Stomach (tissue), 8 donors: ENCODE measurements at regions not wholly inside any gene's neighbourhood (a gene's known extent, or its start where the extent isn't known, plus 50 kb on each side); places are given as distances from the start of the nearest gene placed in this dataset.
"Not testable (repeated sequence)": the region's sequence is repeated elsewhere in the genome, so short reads cannot be mapped to it uniquely, and the experiment has no call there.

ENCODE experiments used
- DNase-seq, 2 donors: peaks; one replicate each; pipeline versions ENCODE4 v3.0.0 to v3.0.0-alpha.2; 2013 to 2019
- H3K27ac ChIP-seq, 5 donors: fragments of 200-600 bp in 4 of 5; sonication (generic) in 4 of 5; one replicate each; pipeline ENCODE4 v1.5.1; 2013 to 2019; ENCODE audit warnings: mild to moderate bottlenecking in 1 of 5, moderate library complexity in 1 of 5
- H3K27me3 ChIP-seq, 3 donors: fragments of 200-600 bp; sonication (generic); one replicate each; pipeline ENCODE4 v1.5.1; 2017 to 2019; ENCODE audit warnings: mixed run types in 1 of 3
- H3K36me3 ChIP-seq, 4 donors: fragments of 200-600 bp; sonication (generic); 1 replicate in 3 of 4; 2 replicates in 1 of 4; pipeline ENCODE4 v1.5.1; 2016 to 2019
- H3K4me1 ChIP-seq, 4 donors: fragments of 200-600 bp; sonication (generic); one replicate each; pipeline ENCODE4 v1.5.1; 2016 to 2019
- H3K4me3 ChIP-seq, 4 donors: fragments of 200-600 bp; sonication (generic) in 3 of 4; one replicate each; pipeline ENCODE4 v1.5.1; 2016 to 2019; ENCODE audit warnings: mild to moderate bottlenecking in 1 of 4
- H3K9me3 ChIP-seq, 4 donors: fragments of 200-600 bp; sonication (generic); one replicate each; pipeline ENCODE4 v1.5.1; 2016 to 2019
- EP300 ChIP-seq: sonication (generic); formaldehyde crosslinking; IDR thresholded peaks from one replicate; pipeline ENCODE4 v1.6.1; 2017; ENCODE audit warnings: antibody characterized with exemption
- POLR2A ChIP-seq, 4 donors: fragments of 450-650 bp; IDR thresholded peaks; one replicate each; pipeline ENCODE4 v1.6.1; 2016; ENCODE audit warnings: antibody characterized with exemption in 4 of 4, control low read depth in 2 of 4, mild to moderate bottlenecking in 1 of 4, moderate library complexity in 1 of 4
- POLR2AphosphoS5 ChIP-seq, 3 donors: sonication (generic); formaldehyde crosslinking; IDR thresholded peaks; one replicate each; pipeline ENCODE4 v1.6.1; 2016; ENCODE audit warnings: antibody characterized with exemption in 3 of 3
- WGBS, 5 donors: extraction: QIAGEN DNeasy Blood & Tissue Kit in 3 of 5; methylation state at CpG; one replicate each; pipeline versions ENCODE4 v1.1.5 to v1.1.7; 2013 to 2018; 5-methylcytosine and 5-hydroxymethylcytosine counted together
- intact Hi-C: fragments of 100-400 bp; cut with DNase I; formaldehyde crosslinking; loops from one replicate; pipeline ENCODE4 v1.15.1; 2023; ENCODE audit warnings: low total_unique reads
- TF ChIP-seq, protein P1 (sequence below), 7 experiments: fragments of 450-650 bp in 4 of 7; fragments of 200-600 bp in 3 of 7; sonication (generic) in 3 of 7; IDR thresholded peaks; one replicate each; pipeline ENCODE4 v1.5.1; 2016 to 2019; ENCODE audit warnings: antibody characterized with exemption in 7 of 7, control low read depth in 2 of 7, mild to moderate bottlenecking in 1 of 7
- donor health status: healthy with polysubstance abuse.
- donor health status: Bipolar disorder and iron deficiency.
- donor health status: healthy.

DNA sequence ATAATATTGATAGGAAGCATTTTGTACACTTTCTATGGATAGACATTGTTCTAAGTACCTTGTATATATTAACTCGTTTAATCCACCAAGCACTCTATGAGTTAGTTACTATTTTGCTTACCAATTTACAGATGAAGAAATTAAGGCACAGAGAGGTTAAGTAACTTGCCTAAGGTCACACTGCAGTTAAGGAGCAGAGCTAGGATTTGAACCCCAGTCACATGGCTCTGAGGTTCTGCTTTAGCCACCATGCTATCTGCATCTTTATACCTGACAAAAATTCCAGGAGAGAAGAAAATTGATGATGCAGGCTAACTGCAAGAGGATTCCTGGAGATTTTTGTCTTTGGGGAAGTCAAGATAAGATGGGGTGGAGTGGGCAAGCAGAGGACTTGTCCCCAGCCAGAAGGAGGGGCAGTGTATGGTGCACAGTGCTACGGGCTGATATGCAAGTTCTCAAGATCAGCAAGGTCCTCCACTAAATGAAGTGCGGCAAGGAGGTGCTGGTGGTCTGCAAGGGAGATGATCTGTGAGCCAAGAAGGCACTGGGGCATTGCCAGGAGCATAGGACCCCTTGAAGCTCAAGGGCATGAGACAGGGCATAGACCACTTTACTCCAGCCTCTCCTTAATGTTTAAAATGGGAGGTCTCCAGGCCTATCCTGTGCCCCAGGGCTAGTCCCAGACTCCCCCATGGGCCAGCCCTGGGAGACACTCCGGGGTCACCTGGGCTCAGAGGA, 430.6 kb downstream of the RPS24 start:
- Histone ChIP-seq H3K27me3 (no peaks in the 10 kb centered on the region), H3K36me3 (no peaks in the 10 kb centered on the region), H3K4me1 (peaks cover 0 to 3% (median 0%) of the 10 kb centered on the region in 4 donors), H3K9me3 (no peaks in the 10 kb centered on the region), H3K27ac (no peak overlapping the region), H3K4me3 (no peak overlapping the region)
- 65 to 81% (median 69%) methylated on average over 4 of the region's 4 CpGs for WGBS, 5 donors
- DNase-seq: peak in 1 of 2 donors; percentile 5
- intact Hi-C loops: no loop called here
- TF ChIP-seq POLR2A (IDR thresholded peaks at IDR 0.05) (no peak), EP300 (no peak), POLR2AphosphoS5 (IDR thresholded peaks at IDR 0.05) (no peak)
- TF ChIP-seq, protein P1, sequence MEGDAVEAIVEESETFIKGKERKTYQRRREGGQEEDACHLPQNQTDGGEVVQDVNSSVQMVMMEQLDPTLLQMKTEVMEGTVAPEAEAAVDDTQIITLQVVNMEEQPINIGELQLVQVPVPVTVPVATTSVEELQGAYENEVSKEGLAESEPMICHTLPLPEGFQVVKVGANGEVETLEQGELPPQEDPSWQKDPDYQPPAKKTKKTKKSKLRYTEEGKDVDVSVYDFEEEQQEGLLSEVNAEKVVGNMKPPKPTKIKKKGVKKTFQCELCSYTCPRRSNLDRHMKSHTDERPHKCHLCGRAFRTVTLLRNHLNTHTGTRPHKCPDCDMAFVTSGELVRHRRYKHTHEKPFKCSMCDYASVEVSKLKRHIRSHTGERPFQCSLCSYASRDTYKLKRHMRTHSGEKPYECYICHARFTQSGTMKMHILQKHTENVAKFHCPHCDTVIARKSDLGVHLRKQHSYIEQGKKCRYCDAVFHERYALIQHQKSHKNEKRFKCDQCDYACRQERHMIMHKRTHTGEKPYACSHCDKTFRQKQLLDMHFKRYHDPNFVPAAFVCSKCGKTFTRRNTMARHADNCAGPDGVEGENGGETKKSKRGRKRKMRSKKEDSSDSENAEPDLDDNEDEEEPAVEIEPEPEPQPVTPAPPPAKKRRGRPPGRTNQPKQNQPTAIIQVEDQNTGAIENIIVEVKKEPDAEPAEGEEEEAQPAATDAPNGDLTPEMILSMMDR (IDR thresholded peaks at IDR 0.05): no peak

DNA sequence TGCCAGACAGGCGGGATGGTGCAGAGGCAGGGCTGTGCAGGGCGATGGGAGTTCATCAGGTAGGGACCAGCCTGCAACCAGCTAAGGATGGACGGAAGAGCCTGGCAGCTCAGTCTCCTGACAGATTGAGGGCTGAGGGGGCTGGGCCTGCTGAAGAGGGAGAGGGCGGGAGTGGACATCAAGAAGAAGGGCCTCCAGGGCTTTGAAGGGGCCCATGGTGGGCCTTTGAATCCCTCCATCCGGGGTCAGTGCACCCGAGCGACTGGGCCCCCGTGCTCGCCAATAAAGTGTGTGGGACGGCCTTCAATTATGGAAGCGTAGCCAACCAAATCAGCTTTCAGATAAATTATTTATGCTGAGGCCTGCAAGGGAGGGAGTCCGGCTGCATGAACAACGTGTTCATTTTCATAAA, 431.2 kb downstream of the RPS24 start:
- no peak for TF ChIP-seq POLR2AphosphoS5 (IDR thresholded peaks at IDR 0.05)
- no peak for TF ChIP-seq EP300
- intact Hi-C loops: no loop called here
- H3K4me3 ChIP-seq: no peak overlapping the region
- H3K27me3 ChIP-seq: no peaks in the 10 kb centered on the region
- no peaks in the 10 kb centered on the region for H3K36me3 ChIP-seq
- no peaks in the 10 kb centered on the region for H3K9me3 ChIP-seq
- H3K4me1 ChIP-seq: no peaks in the 10 kb centered on the region
- peak; percentile 18 to 65 for DNase-seq
- WGBS, 5 donors: 61 to 76% (median 67%) methylated on average over 13 of the region's 13 CpGs
- no peak overlapping the region for H3K27ac ChIP-seq

DNA sequence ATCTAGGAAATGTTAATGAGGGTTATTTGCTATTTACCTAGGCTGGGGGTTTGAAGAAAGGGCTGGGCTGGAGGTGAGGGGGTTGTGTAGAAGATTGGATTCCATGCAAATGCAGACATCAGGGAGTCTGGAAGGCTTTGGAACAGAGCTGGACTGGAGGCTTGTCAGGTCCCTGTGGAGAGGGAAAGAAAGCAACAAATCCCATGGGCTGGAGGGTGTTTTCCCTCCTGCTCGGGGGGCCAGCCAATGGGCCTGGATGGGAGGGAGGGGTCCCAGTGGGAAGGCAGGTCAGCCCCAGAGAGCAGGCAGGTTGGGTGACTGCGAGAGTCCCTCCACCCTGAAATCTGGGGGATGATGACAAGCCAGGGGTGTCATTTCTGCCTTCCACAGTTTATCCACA, 431.8 kb downstream of the RPS24 start:
- no peak overlapping the region for H3K4me3 ChIP-seq
- H3K27me3 ChIP-seq: no peaks in the 10 kb centered on the region
- no peaks in the 10 kb centered on the region for H3K36me3 ChIP-seq
- TF ChIP-seq EP300 (no peak), POLR2AphosphoS5 (IDR thresholded peaks at IDR 0.05) (no peak), POLR2A (IDR thresholded peaks at IDR 0.05) (no peak)
- TF ChIP-seq, protein P1 (IDR thresholded peaks at IDR 0.05): no peak
- H3K27ac ChIP-seq: no peak overlapping the region
- intact Hi-C loops: no loop called here
- 73 to 88% (median 81%) methylated on average over 2 of the region's 2 CpGs for WGBS, 5 donors
- peaks cover 0 to 3% (median under 1%) of the 10 kb centered on the region in 4 donors for H3K4me1 ChIP-seq
- H3K9me3 ChIP-seq: no peaks in the 10 kb centered on the region
- DNase-seq: no peak

DNA sequence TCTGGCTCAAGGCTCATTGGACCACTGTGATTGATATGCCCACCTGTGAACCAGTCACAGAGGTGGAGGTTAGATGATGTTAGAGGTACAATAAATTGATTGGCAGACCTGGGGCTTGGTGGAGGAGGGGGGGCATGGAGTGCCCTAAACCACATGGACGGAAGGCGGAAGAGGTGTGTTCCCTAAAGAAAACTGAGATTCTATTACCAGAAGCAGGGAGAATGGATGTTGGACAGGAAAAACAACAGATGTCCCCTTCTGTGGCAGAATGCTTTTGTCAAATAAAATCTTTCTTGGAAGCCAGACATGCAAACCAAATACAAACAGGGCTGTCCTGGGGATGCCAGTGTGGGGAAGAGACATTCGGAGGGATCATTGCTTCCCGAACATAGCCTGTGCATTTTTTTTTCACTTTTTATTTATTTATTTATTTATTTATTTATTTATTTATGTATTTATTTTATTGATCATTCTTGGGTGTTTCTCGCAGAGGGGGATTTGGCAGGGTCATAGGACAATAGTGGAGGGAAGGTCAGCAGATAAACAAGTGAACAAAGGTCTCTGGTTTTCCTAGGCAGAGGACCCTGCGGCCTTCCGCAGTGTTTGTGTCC, 433.9 kb downstream of the RPS24 start:
- H3K27ac ChIP-seq: no peak overlapping the region
- 76 to 85% (median 82%) methylated on average over 5 to 7 of the region's 7 CpGs for WGBS, 5 donors
- TF ChIP-seq POLR2AphosphoS5 (IDR thresholded peaks at IDR 0.05) (no peak), POLR2A (IDR thresholded peaks at IDR 0.05) (no peak), EP300 (no peak)
- TF ChIP-seq, protein P1 (IDR thresholded peaks at IDR 0.05): no peak
- H3K4me3 ChIP-seq: no peak overlapping the region
- H3K36me3 ChIP-seq: no peaks in the 10 kb centered on the region
- intact Hi-C loops: no loop called here
- no peaks in the 10 kb centered on the region for H3K27me3 ChIP-seq
- peaks cover 0 to 22% (median 11%) of the 10 kb centered on the region in 4 donors for H3K4me1 ChIP-seq
- DNase-seq: no peak
- H3K9me3 ChIP-seq: no peaks in the 10 kb centered on the region

DNA sequence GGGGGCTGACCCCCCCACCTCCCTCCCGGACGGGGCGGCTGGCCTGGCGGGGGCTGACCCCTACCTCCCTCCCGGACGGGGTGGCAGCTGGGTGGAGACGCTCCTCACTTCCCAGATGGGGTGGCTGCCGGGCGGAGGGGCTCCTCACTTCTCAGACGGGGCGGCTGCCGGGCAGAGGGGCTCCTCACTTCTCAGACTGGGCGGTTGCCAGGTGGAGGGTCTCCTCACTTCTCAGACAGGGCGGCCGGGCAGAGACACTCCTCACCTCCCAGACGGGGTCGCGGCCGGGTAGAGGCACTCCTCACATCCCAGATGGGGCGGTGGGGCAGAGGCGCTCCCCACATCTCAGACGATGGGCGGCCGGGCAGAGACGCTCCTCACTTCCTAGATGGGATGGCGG, 435.1 kb downstream of the RPS24 start:
- H3K4me3 ChIP-seq, DNase-seq, H3K27ac ChIP-seq, intact Hi-C loops, H3K27me3 ChIP-seq, H3K36me3 ChIP-seq, H3K9me3 ChIP-seq: not testable (repeated sequence)
- 93 to 97% (median 94%) methylated on average over 4 to 26 of the region's 26 CpGs for WGBS, 5 donors
- peaks cover 0 to 27% (median 13%) of the 10 kb centered on the region in 4 donors for H3K4me1 ChIP-seq
